Activated CD4-positive, CD25-positive, alpha-beta regulatory T cell treated with anti-CD3 and anti-CD28 coated beads, Interleukin-2, amount 50 U/mL, for 24 hours (primary cell): ENCODE measurements at regions not wholly inside any gene's neighbourhood (a gene's known extent, or its start where the extent isn't known, plus 50 kb on each side); places are given as distances from the start of the nearest gene placed in this dataset.
"Not testable (repeated sequence)": the region's sequence is repeated elsewhere in the genome, so short reads cannot be mapped to it uniquely, and the experiment has no call there.

Experiments
- ATAC-seq, 2 donors: fragments of 150-1000 bp; cut with Tn5 transposase; one replicate each; pipeline ENCODE4 v1.10.0; 2021; ENCODE audit warnings: mild to moderate bottlenecking in 1 of 2, moderate library complexity in 1 of 2

DNA sequence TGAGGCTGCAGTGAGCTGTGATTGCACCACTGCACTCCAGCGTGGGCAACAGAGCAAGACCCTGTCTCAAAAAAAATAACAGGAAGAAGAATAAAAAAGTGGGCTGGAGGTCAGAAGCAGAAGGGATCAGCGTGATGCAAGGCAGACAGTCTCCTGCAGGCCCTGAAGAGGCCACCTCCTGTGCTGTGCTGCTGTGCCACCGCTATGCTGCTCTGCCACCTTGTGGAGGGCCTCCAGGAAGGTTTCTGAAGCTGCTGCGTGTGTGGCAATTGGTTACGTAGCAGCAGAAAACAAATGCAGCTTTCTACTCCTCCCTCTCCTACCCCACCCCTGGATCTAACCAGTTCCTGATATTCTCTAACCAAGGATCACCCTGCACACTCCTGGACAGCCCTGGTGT lies 815.5 kb downstream of the KCNJ18 start:
- ATAC-seq, result no peak

DNA sequence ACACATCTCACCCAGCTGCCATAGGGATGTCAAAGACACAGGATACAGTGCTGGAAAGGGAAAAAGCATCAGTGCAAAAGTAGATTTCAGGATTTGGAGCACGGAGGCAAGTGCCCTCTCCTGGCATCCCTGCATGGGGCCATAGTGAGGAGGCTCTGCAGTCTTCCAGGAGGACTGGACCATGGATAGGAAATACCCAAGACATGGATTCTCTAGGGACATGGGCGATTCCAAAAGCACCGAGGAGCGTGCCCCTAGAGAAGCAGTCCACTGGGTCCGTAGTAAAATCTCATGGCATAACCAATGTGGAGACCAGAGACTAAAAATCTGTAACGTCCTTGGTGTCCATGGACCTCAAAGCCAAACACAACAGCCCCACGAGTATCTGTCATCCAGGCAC lies 818.2 kb downstream of the KCNJ18 start:
- ATAC-seq, result no peak

DNA sequence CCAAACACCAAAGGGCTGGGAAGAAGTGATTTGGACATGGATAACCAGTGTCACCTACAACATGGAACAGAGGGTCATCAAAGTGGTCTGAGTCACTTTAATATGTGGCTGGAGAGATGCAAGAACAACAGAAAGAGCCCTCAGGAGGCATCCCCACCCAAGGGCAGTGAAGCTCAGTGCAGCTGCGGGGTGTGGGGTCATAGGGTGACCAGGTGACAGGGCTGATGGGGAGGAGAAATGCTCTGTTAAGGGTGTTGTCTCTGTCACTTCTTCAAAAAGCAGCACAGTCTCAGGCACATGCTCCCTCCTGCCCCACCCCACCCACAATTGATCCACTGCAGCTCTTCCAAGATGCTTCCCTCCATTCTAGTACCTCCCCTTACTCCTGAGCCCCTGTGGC lies 819.1 kb downstream of the KCNJ18 start:
- ATAC-seq, result no peak

DNA sequence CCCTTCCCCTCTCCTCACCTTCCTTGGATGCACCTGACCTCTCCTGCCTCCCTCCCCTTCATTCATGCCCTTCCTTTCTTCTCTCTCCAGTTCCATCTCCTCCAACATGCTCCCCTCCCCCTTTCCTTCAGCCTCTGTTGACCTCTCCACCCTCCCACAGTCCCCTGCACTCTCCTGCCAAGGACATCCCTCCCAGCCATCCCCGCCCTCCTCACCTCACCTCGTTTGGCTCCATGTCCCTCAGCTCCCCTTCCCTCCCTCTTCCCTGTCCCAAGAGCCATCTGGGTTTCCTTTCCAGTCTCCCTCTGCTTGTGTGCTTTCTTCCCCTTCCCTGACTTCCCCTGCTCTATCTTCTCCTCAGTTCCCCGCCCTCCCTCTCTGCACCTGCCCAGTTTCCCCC lies 819.7 kb downstream of the KCNJ18 start:
- ATAC-seq, result no peak

DNA sequence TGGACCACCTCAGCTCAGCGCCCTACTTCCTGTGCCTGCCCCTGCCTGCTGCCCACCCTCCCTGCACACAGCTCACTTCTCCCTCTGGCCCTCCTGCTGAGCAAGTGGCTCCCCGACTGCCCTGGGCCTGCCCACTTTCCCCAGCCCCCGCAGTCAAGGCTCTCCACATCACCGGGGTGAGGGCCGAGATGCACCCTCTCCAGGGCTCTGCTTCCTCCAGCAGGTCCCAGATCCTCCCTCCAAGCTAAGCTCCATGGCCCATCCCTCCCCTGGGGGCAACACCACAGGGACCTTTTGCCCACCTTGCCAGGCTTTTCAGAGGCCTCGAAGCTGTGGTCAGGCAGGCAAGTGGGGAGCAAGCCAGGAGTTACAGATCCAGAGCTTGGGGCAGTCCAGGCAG lies 820.2 kb downstream of the KCNJ18 start:
- ATAC-seq, result no peak

DNA sequence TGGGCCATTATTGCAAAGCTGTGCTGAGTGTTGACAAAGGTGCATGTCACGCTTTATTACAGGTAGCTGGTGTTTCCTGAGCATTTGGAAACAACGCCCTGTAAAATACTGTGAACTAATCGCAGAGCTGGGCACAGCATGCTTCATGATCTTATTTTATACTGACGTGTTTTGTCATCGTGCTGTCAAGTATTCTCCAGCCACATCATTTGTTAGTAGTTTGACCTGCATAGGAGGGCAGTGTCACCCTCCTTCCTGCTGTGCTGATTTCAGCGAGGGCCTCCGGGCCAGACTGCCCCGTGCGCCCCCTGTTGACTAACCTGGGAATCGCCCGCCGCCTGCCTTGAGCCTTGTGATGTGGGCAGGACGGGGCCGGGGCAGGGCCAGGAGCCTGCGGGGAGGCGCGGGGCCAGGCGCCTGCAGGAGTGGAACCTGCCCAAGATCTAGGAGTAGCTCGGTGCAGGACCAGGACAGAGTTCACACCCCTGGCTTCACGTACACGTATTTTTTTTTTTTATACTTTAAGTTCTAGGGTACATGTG lies 820.7 kb downstream of the KCNJ18 start:
- no peak for ATAC-seq

DNA sequence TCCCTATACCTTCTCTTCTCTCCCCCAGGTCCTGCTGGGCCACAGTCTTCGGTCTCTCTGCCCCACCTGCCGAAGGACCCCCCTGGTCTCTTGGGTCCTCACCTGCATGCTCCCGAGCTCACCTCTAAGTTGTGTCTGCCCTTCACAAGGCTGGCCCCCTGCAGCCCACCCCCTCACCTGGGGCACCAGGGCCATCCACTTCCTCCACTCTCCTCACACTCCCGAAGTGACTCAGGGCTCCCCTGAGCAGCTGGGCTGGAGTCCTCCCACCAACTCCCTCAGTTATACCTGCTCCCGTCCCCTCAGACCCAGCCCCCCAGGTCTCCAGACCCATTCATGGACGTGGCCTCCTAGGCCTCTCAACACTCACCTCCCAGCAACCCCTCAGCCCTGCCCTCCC lies 822.0 kb downstream of the KCNJ18 start:
- no peak for ATAC-seq

DNA sequence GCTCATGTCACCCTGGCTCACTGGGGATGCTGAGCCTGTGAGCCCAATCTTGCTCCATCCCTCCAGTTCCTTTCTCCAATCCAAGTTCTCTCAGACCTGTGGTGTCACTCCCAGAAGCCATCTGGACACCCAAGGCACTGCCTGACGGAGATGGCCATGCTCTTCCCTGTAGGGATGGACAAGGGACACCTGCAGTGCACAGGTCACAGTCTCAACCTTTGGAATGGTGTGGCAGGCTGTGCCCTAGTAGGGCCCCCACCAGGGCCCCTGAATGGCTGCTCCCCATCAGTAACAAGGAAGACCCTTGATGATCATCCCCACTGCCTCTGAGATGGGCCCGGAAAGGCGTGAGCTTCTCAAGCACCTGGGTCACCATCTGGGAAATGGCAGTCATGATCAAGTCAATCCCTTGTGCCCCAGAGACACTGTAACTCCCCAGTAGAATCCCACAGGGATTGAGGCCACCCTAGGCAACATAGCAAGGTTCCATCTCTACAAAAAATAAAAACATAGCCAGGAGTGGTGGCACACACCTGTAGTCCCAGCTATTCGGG lies 822.5 kb downstream of the KCNJ18 start:
- no peak for ATAC-seq

GRCh38 chr17:22515599-22515998 lies 823.3 kb downstream of the KCNJ18 start:
- ATAC-seq, result no peak

DNA sequence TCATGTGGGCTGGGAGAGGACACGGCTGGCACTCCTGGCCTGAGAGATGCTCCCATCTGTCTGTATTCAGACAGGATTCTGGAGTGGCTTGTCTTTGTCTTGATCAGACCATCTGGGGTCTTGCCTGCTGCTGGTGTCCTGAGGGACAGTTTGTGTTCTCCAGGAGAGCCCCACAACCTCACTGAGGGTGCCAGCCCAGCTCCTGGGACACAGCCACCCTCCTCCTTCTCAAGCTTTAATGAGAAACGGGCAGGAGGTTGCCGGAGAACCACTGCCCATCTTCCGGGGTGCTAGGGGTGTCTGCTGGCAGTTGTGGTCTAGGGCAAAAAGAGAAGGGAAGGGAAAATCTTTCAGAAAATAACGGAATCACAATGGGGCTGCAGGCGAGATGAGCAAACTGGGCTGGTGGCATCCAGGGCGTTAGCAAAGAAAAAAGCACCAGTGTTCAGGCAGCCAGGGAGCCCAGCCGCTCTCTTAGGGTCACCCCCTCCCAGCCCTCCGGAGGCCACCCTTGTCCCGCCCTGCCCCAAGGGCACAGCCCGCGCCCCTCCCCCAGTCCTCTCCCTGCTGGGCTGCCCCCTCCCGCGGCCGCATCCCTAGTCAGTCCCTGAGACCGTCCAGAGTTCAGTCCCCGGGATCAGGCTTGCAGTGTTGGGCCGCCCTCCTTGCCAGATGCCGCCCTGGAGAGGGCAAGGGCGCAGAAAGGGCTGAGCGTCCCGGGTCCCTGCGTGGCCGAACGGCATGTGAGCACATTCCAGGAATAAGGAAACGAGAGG lies 824.7 kb downstream of the KCNJ18 start:
- no peak for ATAC-seq

- ATAC-seq, result no peak
Observed at GRCh38 chr17:22517716-22518115, 825.4 kb downstream of the KCNJ18 start.

- ATAC-seq, result no peak
Observed at GRCh38 chr17:22518185-22518584, 825.9 kb downstream of the KCNJ18 start.

DNA sequence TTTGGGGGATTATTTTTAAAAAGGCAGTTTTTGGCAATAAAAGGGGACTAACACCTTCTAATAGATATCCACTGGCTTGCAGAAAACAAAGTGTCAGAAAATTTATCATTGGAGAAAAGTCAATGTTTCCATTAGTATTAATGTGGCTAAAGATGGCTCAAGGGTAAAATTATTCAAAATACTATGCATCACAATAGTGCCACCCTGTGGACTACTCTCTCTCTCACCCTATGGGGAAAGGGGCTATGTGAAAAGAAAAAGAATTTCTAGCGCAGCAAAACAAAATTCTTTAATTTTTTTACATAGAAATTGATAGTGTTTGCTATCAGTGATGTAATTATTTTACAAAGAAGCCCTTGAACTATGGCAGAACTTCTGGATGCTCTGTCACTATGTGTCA lies 856.5 kb downstream of the KCNJ18 start:
- not testable (repeated sequence) for ATAC-seq

GRCh38 chr17:22551695-22552415 lies 859.5 kb downstream of the KCNJ18 start:
- not testable (repeated sequence) for ATAC-seq

GRCh38 chr17:22569459-22570143 lies 877.3 kb downstream of the KCNJ18 start:
- no peak for ATAC-seq

DNA sequence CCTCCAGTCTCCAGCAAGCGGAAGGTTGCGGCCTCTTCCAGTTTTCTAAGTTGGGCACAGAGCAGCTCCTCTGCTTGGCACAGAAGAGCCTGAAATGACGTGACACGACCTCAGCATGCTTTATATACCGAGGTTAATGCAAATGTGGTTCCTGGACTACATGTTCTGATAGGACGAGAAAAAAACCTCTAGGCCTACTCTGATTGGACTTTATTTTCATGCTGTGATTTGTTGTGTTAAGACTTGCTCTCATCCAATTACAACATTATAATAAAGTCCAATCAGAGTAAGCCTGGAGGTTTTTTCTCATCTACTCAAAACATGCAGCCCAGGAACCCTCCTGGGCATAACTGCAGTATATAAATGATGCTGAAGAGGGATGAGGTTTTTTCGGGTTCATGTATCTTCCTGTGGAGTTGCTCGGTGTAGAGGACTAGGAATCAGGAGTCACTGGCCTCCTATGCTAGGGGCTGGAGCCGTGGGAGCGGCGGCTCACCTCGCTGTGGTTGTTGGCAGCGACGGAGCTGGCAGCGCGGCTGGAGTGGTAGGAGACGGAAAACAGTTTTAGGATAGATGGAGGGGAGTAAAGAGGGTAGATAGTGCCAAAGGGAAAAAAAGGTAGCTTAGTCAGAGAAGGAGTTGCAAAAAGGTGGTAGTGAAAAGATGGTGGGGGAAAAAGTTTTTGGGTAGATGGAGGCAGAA lies 878.0 kb downstream of the KCNJ18 start:
- ATAC-seq, result no peak

DNA sequence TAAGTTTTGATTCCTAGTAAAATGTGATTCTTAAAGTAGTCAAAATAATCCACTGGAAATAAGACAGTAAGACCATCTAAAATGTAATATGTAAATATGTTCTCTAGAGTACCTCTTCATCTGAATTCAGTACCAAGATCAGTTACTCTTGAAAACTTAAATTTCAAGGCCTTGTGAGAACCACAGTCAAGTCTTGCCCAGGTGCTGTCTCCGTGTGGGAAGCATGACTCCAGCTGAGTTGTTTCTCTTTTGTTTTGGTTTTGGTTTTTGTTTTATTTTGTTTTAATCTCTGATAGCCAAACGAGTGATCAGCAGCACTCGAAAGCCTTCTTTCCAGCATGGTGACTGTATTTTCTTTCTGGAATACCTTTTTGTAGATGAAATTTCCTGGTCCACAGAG lies 907.0 kb downstream of the KCNJ18 start:
- no peak for ATAC-seq

GRCh38 chr17:22600644-22601298 lies 908.4 kb downstream of the KCNJ18 start:
- ATAC-seq, result no peak
